ENCODE measurements at regions not wholly inside any gene's neighbourhood (a gene's known extent, or its start where the extent isn't known, plus 50 kb on each side); places are given as distances from the start of the nearest gene placed in this dataset.

DNA sequence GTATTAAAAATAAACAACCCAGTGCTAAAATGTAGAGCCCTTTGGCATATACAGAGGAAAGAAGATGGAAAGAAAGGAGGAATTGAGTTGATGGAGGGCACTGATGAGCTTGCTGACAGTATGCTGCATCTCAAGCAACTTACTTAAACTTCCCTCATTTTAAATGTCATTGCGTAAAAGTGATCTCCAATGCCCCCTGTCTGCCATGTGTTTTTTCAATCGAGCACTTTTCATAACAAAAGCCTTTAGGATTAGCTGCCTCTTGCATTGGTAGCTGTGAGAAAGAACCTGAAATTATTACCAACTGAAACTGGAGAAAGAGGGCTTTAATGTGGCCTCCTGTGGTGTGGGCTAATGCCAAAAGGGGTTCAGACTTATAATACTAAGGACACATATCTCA is 541.6 kb downstream of the SUCLA2 start:
- Histone ChIP-seq H3K27ac (ENCODE audit: low read depth in 1 of 2, low read length in 2 of 2) (no peak overlapping the region), H3K36me3 (ENCODE audit: insufficient read depth, low read length) (no peaks in the 10 kb centered on the region), H3K9me3 (ENCODE audit: control insufficient read depth in 1 of 2, insufficient read depth in 1 of 2, low read length in 2 of 2) (peaks cover 0 to 12% of the 10 kb centered on the region in 2 experiments), H3K4me1 (ENCODE audit: insufficient read depth, low read length) (no peaks in the 10 kb centered on the region), H3K4me3 (ENCODE audit: low read length) (no peak overlapping the region), H3K27me3 (ENCODE audit: control insufficient read depth in 1 of 2, insufficient read depth in 2 of 2, low read length in 2 of 2) (no peaks in the 10 kb centered on the region)
- POLR2A ChIA-PET: no interaction called here
- H3K36me3 Mint-ChIP-seq (ENCODE audit: low read depth): no peaks in the 10 kb centered on the region
- TF ChIP-seq, protein P1, sequence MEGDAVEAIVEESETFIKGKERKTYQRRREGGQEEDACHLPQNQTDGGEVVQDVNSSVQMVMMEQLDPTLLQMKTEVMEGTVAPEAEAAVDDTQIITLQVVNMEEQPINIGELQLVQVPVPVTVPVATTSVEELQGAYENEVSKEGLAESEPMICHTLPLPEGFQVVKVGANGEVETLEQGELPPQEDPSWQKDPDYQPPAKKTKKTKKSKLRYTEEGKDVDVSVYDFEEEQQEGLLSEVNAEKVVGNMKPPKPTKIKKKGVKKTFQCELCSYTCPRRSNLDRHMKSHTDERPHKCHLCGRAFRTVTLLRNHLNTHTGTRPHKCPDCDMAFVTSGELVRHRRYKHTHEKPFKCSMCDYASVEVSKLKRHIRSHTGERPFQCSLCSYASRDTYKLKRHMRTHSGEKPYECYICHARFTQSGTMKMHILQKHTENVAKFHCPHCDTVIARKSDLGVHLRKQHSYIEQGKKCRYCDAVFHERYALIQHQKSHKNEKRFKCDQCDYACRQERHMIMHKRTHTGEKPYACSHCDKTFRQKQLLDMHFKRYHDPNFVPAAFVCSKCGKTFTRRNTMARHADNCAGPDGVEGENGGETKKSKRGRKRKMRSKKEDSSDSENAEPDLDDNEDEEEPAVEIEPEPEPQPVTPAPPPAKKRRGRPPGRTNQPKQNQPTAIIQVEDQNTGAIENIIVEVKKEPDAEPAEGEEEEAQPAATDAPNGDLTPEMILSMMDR (IDR thresholded peaks at IDR 0.05): no peak
- no peak overlapping the region for H3K27ac Mint-ChIP-seq
- H3K4me3 Mint-ChIP-seq: no peak overlapping the region
- H3K4me1 Mint-ChIP-seq (ENCODE audit: low read depth): no peaks in the 10 kb centered on the region
- peaks cover under 1% of the 10 kb centered on the region for H3K9me3 Mint-ChIP-seq
- intact Hi-C loops (cut with DNase I, micrococcal nuclease): no loop called here
- no peak for ATAC-seq (ENCODE audit: poor library complexity)
- CTCF ChIA-PET: no interaction called here
- DNase-seq: no peak
- peaks cover 5% of the 10 kb centered on the region for H3K27me3 Mint-ChIP-seq

DNA sequence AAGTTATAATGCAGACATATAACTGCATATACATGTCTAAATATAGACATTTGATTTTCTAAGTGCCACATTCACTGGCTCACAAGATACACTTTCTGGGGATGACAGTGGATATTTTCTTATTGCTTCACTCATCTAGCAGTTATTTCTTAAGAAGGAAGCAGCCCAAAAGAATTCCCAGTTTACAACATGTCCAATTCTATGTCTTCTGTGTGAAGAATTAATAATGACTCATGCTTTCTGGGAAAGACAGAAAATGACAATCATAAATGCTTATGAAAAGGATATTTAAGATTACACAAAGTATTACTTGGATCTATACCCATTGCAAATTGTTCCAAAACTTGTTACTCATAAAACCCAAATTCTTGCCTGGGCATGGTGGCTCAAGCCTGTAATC is 543.4 kb downstream of the SUCLA2 start:
- Histone ChIP-seq H3K27me3 (ENCODE audit: control insufficient read depth in 1 of 2, insufficient read depth in 2 of 2, low read length in 2 of 2) (no peaks in the 10 kb centered on the region), H3K4me3 (ENCODE audit: low read length) (no peak overlapping the region), H3K36me3 (ENCODE audit: insufficient read depth, low read length) (no peaks in the 10 kb centered on the region), H3K27ac (ENCODE audit: low read depth in 1 of 2, low read length in 2 of 2) (no peak overlapping the region), H3K4me1 (ENCODE audit: insufficient read depth, low read length) (no peaks in the 10 kb centered on the region), H3K9me3 (ENCODE audit: control insufficient read depth in 1 of 2, insufficient read depth in 1 of 2, low read length in 2 of 2) (no peaks in the 10 kb centered on the region)
- no peaks in the 10 kb centered on the region for H3K36me3 Mint-ChIP-seq (ENCODE audit: low read depth)
- ATAC-seq (ENCODE audit: poor library complexity) (no peak), DNase-seq (no peak)
- intact Hi-C loops (cut with DNase I, micrococcal nuclease): no loop called here
- TF ChIP-seq, protein P1 (IDR thresholded peaks at IDR 0.05): no peak
- no peak overlapping the region for H3K4me3 Mint-ChIP-seq
- no peak overlapping the region for H3K27ac Mint-ChIP-seq
- H3K4me1 Mint-ChIP-seq (ENCODE audit: low read depth): no peaks in the 10 kb centered on the region
- ChIA-PET CTCF (no interaction called here), POLR2A (no interaction called here)
- H3K9me3 Mint-ChIP-seq: peaks cover under 1% of the 10 kb centered on the region
- H3K27me3 Mint-ChIP-seq: peaks cover 5% of the 10 kb centered on the region

DNA sequence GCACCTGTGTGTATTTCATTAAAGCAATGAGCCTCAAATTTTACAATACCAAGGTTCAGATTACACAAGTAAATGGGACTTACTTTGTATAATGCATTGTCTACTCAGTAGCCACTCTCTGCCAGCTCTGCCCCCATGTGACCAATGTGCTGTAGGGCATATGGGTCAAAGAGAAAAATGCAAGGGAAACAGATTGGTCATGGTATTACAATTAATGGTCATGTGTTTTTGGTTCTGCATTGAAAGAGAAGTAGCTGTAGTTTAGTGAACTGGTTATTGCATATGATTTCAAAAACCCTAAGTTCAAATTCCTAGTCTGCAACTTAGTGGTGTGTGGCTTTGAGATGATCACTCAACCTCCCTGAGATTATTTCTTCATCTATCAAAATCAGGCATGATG is 545.4 kb downstream of the SUCLA2 start:
- POLR2A ChIA-PET: no interaction called here
- no peak overlapping the region for H3K27ac Mint-ChIP-seq
- intact Hi-C loops (cut with DNase I, micrococcal nuclease): no loop called here

More for the DNA sequence above, 545.4 kb downstream of the SUCLA2 start:
- H3K27ac ChIP-seq (ENCODE audit: low read depth in 1 of 2, low read length in 2 of 2): no peak overlapping the region
- Mint-ChIP-seq H3K27me3 (peaks cover 4% of the 10 kb centered on the region), H3K4me3 (no peak overlapping the region), H3K36me3 (ENCODE audit: low read depth) (no peaks in the 10 kb centered on the region), H3K9me3 (peaks cover 2% of the 10 kb centered on the region), H3K4me1 (ENCODE audit: low read depth) (no peaks in the 10 kb centered on the region)
- H3K27me3 ChIP-seq (ENCODE audit: control insufficient read depth in 1 of 2, insufficient read depth in 2 of 2, low read length in 2 of 2): no peaks in the 10 kb centered on the region
- no peaks in the 10 kb centered on the region for H3K36me3 ChIP-seq (ENCODE audit: insufficient read depth, low read length)
- no peaks in the 10 kb centered on the region for H3K9me3 ChIP-seq (ENCODE audit: control insufficient read depth in 1 of 2, insufficient read depth in 1 of 2, low read length in 2 of 2)
- TF ChIP-seq, protein P1 (IDR thresholded peaks at IDR 0.05): no peak
- CTCF ChIA-PET: no interaction called here
- ATAC-seq (ENCODE audit: poor library complexity) (no peak), DNase-seq (no peak)
- no peak overlapping the region for H3K4me3 ChIP-seq (ENCODE audit: low read length)
- H3K4me1 ChIP-seq (ENCODE audit: insufficient read depth, low read length): no peaks in the 10 kb centered on the region
